Fibroblast of lung (primary cell): ENCODE measurements at regions not wholly inside any gene's neighbourhood (a gene's known extent, or its start where the extent isn't known, plus 50 kb on each side); places are given as distances from the start of the nearest gene placed in this dataset.

Source experiments
- DNase-seq, 2 donors: peaks; one replicate each; pipeline versions ENCODE4 v3.0.0 to v3.0.0-alpha.2; 2010; ENCODE audit warnings: low read depth in 2 of 2
- H2AFZ ChIP-seq: 2 replicates; pipeline ENCODE4 v1.5.1; 2012; ENCODE audit warnings: low read length, control low read depth, inconsistent platforms
- H3K27ac ChIP-seq: 2 replicates; pipeline ENCODE4 v1.5.1; 2011; ENCODE audit warnings: low read length, control low read depth; ENCODE audit not compliant: insufficient read depth
- H3K27me3 ChIP-seq: 2 replicates; pipeline ENCODE4 v1.5.1; 2011; ENCODE audit warnings: mild to moderate bottlenecking, low read length; ENCODE audit not compliant: control insufficient read depth, insufficient read depth
- H3K36me3 ChIP-seq: 2 replicates; pipeline ENCODE4 v1.5.1; 2011; ENCODE audit warnings: low read length; ENCODE audit not compliant: control insufficient read depth, insufficient read depth
- H3K4me1 ChIP-seq: 2 replicates; pipeline ENCODE4 v1.5.1; 2011; ENCODE audit warnings: low read length; ENCODE audit not compliant: control insufficient read depth, insufficient read depth; ENCODE audit errors: extremely low read depth
- H3K4me2 ChIP-seq: 2 replicates; pipeline ENCODE4 v1.5.1; 2011; ENCODE audit warnings: low read length, control low read depth; ENCODE audit not compliant: insufficient read depth; ENCODE audit errors: extremely low read depth
- H3K4me3 ChIP-seq, 4 experiments: fragments of 200-600 bp in 1 of 4; sonication (generic) in 1 of 4; replicated peaks in 1 of 4; 2 replicates each; pipeline ENCODE4 v1.5.1; 2011 to 2016; ENCODE audit warnings: low read length in 4 of 4, low read depth in 3 of 4, mild to moderate bottlenecking in 3 of 4, control low read depth in 2 of 4, inconsistent platforms in 1 of 4, mixed read lengths in 1 of 4; ENCODE audit not compliant: insufficient read depth in 1 of 4; ENCODE audit errors: control extremely low read depth in 1 of 4
- H3K79me2 ChIP-seq: 2 replicates; pipeline ENCODE4 v1.5.1; 2012; ENCODE audit warnings: mild to moderate bottlenecking, low read length, inconsistent platforms; ENCODE audit not compliant: control insufficient read depth, insufficient read depth
- H3K9ac ChIP-seq: 2 replicates; pipeline ENCODE4 v1.5.1; 2011; ENCODE audit warnings: mild to moderate bottlenecking, low read length, control low read depth; ENCODE audit not compliant: insufficient read depth
- H3K9me3 ChIP-seq: 2 replicates; pipeline ENCODE4 v1.5.1; 2012; ENCODE audit warnings: low read depth, low read length; ENCODE audit not compliant: control insufficient read depth, insufficient read depth
- H4K20me1 ChIP-seq: 2 replicates; pipeline ENCODE4 v1.5.1; 2011; ENCODE audit warnings: low read length; ENCODE audit not compliant: control insufficient read depth, insufficient read depth; ENCODE audit errors: extremely low read depth
- CTCF ChIP-seq, 2 donors: IDR thresholded peaks in 1 of 2; conservative IDR thresholded peaks in 1 of 2; 1 replicate in 1 of 2; 2 replicates in 1 of 2; pipeline ENCODE4 v1.5.1; 2011 to 2012; ENCODE audit warnings: low read length in 2 of 2, control low read depth in 1 of 2, inconsistent platforms in 1 of 2, low read depth in 1 of 2, mild to moderate bottlenecking in 1 of 2
- EZH2 ChIP-seq: IDR thresholded peaks from 2 replicates; pipeline ENCODE4 v1.5.1; 2012; ENCODE audit warnings: low read length, control low read depth, mild to moderate bottlenecking; ENCODE audit errors: missing control alignments

GRCh38 chr16:64617836-64618476 lies 503.9 kb downstream of the CDH11 start:
- Histone ChIP-seq H3K79me2 (no peaks in the 10 kb centered on the region), H3K27me3 (no peaks in the 10 kb centered on the region), H3K27ac (no peak overlapping the region), H3K4me1 (no peaks in the 10 kb centered on the region), H2AFZ (no peak overlapping the region), H4K20me1 (no peaks in the 10 kb centered on the region), H3K9me3 (no peaks in the 10 kb centered on the region), H3K4me2 (no peak overlapping the region), H3K4me3 (no peak overlapping the region), H3K36me3 (no peaks in the 10 kb centered on the region), H3K9ac (no peak overlapping the region)
- peak in 1 of 2 donors; percentile 1 for DNase-seq
- TF ChIP-seq CTCF (conservative IDR thresholded peaks at IDR 0.05 in 1 of 2, IDR thresholded peaks at IDR 0.05 in 1 of 2; ENCODE audit: low read depth in 1 of 2, low read length in 2 of 2) (no peak), EZH2 (no peak)

GRCh38 chr16:64615630-64616280 lies 506.1 kb downstream of the CDH11 start:
- peak; percentile 41 to 50 for DNase-seq
- Histone ChIP-seq H3K4me3 (no peak overlapping the region), H3K4me1 (no peaks in the 10 kb centered on the region), H3K4me2 (no peak overlapping the region), H3K9me3 (no peaks in the 10 kb centered on the region), H4K20me1 (no peaks in the 10 kb centered on the region), H3K27me3 (no peaks in the 10 kb centered on the region), H3K79me2 (no peaks in the 10 kb centered on the region), H3K9ac (no peak overlapping the region), H3K36me3 (no peaks in the 10 kb centered on the region), H2AFZ (no peak overlapping the region), H3K27ac (no peak overlapping the region)
- no peak for TF ChIP-seq EZH2
- no peak for TF ChIP-seq CTCF (conservative IDR thresholded peaks at IDR 0.05 in 1 of 2, IDR thresholded peaks at IDR 0.05 in 1 of 2; ENCODE audit: low read depth in 1 of 2, low read length in 2 of 2)

GRCh38 chr16:64596196-64596595 lies 525.7 kb downstream of the CDH11 start:
- no peaks in the 10 kb centered on the region for H3K9me3 ChIP-seq
- DNase-seq = no peak
- H3K27ac ChIP-seq = no peak overlapping the region
- no peaks in the 10 kb centered on the region for H3K79me2 ChIP-seq
- no peaks in the 10 kb centered on the region for H3K36me3 ChIP-seq
- no peaks in the 10 kb centered on the region for H3K27me3 ChIP-seq
- TF ChIP-seq EZH2 = no peak
- no peak for TF ChIP-seq CTCF (conservative IDR thresholded peaks at IDR 0.05 in 1 of 2, IDR thresholded peaks at IDR 0.05 in 1 of 2; ENCODE audit: low read depth in 1 of 2, low read length in 2 of 2)
- no peak overlapping the region for H3K9ac ChIP-seq
- H3K4me2 ChIP-seq = no peak overlapping the region
- H2AFZ ChIP-seq = no peak overlapping the region
- no peaks in the 10 kb centered on the region for H4K20me1 ChIP-seq
- no peak overlapping the region for H3K4me3 ChIP-seq
- no peaks in the 10 kb centered on the region for H3K4me1 ChIP-seq
